GM12878 (cell line): ENCODE measurements at regions not wholly inside any gene's neighbourhood (a gene's known extent, or its start where the extent isn't known, plus 50 kb on each side); places are given as distances from the start of the nearest gene placed in this dataset.

Experiments used
- ATF2 ChIP-seq: IDR thresholded peaks from 2 replicates; pipeline ENCODE4 v1.6.1; 2012; ENCODE audit warnings: low read length, inconsistent platforms
- ATF3 ChIP-seq: IDR thresholded peaks from 2 replicates; pipeline ENCODE4 v1.6.1; 2011; ENCODE audit warnings: low read depth, mild to moderate bottlenecking, low read length, moderate library complexity, borderline replicate concordance; ENCODE audit errors: extremely low read depth
- BHLHE40 ChIP-seq, 2 experiments: fragments of 450-650 bp in 1 of 2; IDR thresholded peaks; 2 replicates each; pipeline ENCODE4 v1.6.1; 2011 to 2017; ENCODE audit warnings: low read depth in 2 of 2, borderline replicate concordance in 1 of 2, improper control_type of control experiment in 1 of 2, low read length in 1 of 2, mild to moderate bottlenecking in 1 of 2
- BMI1 ChIP-seq: fragments of 450-650 bp; IDR thresholded peaks from 2 replicates; pipeline ENCODE4 v1.6.1; 2016; ENCODE audit warnings: mild to moderate bottlenecking, moderate library complexity, borderline replicate concordance
- CTCF ChIP-seq, 3 experiments: IDR thresholded peaks in 2 of 3; conservative IDR thresholded peaks in 1 of 3; 2 replicates each; pipeline ENCODE4 v1.5.1; 2011; ENCODE audit warnings: low read depth in 3 of 3, low read length in 3 of 3, mild to moderate bottlenecking in 3 of 3, control low read depth in 2 of 3, moderate library complexity in 2 of 3, inconsistent platforms in 1 of 3, mixed read lengths in 1 of 3; ENCODE audit not compliant: control insufficient read depth in 2 of 3, insufficient read depth in 1 of 3; ENCODE audit errors: extremely low read depth in 1 of 3
- MTA3 ChIP-seq: IDR thresholded peaks from 2 replicates; pipeline ENCODE4 v1.6.1; 2012; ENCODE audit warnings: low read length, inconsistent platforms, borderline replicate concordance
- MYB ChIP-seq: fragments of 150-350 bp; IDR thresholded peaks from 2 replicates; pipeline ENCODE4 v1.6.1; 2014; ENCODE audit warnings: mild to moderate bottlenecking, low read depth, low read length, borderline replicate concordance
- NR2F1 ChIP-seq: fragments of 450-650 bp; conservative IDR thresholded peaks from 2 replicates; pipeline ENCODE4 v1.6.1; 2017; ENCODE audit warnings: mild to moderate bottlenecking
- POLR2AphosphoS2 ChIP-seq: IDR thresholded peaks from 2 replicates; pipeline ENCODE4 v1.6.1; 2011; ENCODE audit warnings: low read depth, mild to moderate bottlenecking, low read length, improper control_type of control experiment, moderate library complexity
- RB1 ChIP-seq: fragments of 450-650 bp; formaldehyde crosslinking; IDR thresholded peaks from 2 replicates; pipeline ENCODE4 v1.6.1; 2017; ENCODE audit warnings: mild to moderate bottlenecking, borderline replicate concordance
- TAF1 ChIP-seq: IDR thresholded peaks from 2 replicates; pipeline ENCODE4 v1.6.1; 2011; ENCODE audit warnings: mild to moderate bottlenecking, low read depth, low read length, borderline replicate concordance
- ZBTB33 ChIP-seq: fragments of 450-650 bp; IDR thresholded peaks from 2 replicates; pipeline ENCODE4 v1.6.1; 2017; ENCODE audit warnings: mild to moderate bottlenecking

- TF ChIP-seq BHLHE40 (IDR thresholded peaks at IDR 0.05; ENCODE audit: borderline replicate concordance in 1 of 2, low read depth in 2 of 2, low read length in 1 of 2) (no peak), ZBTB33 (no peak), MYB (no peak), MTA3 (no peak), NR2F1 (no peak), ATF2 (no peak), ATF3 (no peak), BMI1 (no peak), POLR2AphosphoS2 (no peak), CTCF (IDR thresholded peaks at IDR 0.05 in 2 of 3, conservative IDR thresholded peaks at IDR 0.05 in 1 of 3; ENCODE audit: control insufficient read depth in 2 of 3, extremely low read depth in 1 of 3, insufficient read depth in 1 of 3, low read depth in 3 of 3, low read length in 3 of 3) (no peak), TAF1 (no peak), RB1 (no peak)
Measured at GRCh38 chr6:126131246-126131645, 144.9 kb downstream of the TRMT11 start.
